ENCODE measurements at regions not wholly inside any gene's neighbourhood (a gene's known extent, or its start where the extent isn't known, plus 50 kb on each side); places are given as distances from the start of the nearest gene placed in this dataset.

DNA sequence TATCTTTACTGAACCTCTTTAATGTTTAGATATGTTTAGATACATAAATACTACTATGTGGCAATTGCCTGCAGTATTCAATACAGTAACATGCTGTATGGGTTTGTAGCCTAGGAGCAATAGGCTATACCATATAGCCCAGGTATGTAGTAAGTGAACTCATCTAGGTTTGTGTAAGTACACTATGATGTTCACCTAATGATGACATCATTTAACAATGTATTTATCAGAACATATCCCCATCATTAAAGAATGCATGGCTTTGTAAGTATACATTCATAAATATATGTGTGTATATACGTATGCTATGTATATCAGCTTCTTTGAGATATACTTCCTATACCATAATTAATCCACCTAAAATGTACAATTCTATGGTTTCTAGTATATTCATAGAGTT lies 631.2 kb upstream of the MAN1A1 start:
- Histone ChIP-seq H3K9me1 (ENCODE audit: insufficient read depth, low read length) (no peaks in the 10 kb centered on the region), H3K9me3 (ENCODE audit: control insufficient read depth, insufficient read depth, low read length) (no peaks in the 10 kb centered on the region), H3K9ac (ENCODE audit: low read depth, low read length) (no peak overlapping the region), H3K18ac (ENCODE audit: low read depth, low read length) (no peak overlapping the region), H2BK20ac (ENCODE audit: low read depth, low read length) (no peak overlapping the region), H2BK5ac (ENCODE audit: low read depth, low read length, poor library complexity, severe bottlenecking) (no peak overlapping the region), H2AFZ (replicated peaks; ENCODE audit: low read length, poor library complexity) (no peak overlapping the region), H3K4me1 (ENCODE audit: control insufficient read depth, insufficient read depth, low read length) (no peaks in the 10 kb centered on the region), H2AK5ac (ENCODE audit: low read depth, low read length) (no peak overlapping the region), H3K14ac (replicated peaks; ENCODE audit: low read depth, low read length) (no peak overlapping the region), H3K4ac (ENCODE audit: low read depth, low read length) (no peak overlapping the region), H3K27me3 (ENCODE audit: control insufficient read depth, insufficient read depth, low read length) (no peaks in the 10 kb centered on the region), H3K79me1 (ENCODE audit: low read depth in 1 of 2, low read length in 2 of 2) (no peaks in the 10 kb centered on the region), H3K36me3 (ENCODE audit: control insufficient read depth, insufficient read depth, low read length) (no peaks in the 10 kb centered on the region), H2BK15ac (ENCODE audit: low read depth, low read length) (no peak overlapping the region), H4K8ac (ENCODE audit: low read depth in 2 of 2, low read length in 2 of 2) (no peak overlapping the region), H4K5ac (ENCODE audit: low read depth, low read length) (no peak overlapping the region), H3K4me2 (ENCODE audit: low read depth, low read length) (no peak overlapping the region), H4K91ac (ENCODE audit: insufficient read depth, low read depth, low read length) (no peak overlapping the region), H3K56ac (ENCODE audit: extremely low read depth, insufficient read depth, low read length) (no peak overlapping the region), H3K23ac (ENCODE audit: low read depth, low read length) (no peak overlapping the region), H3K27ac (ENCODE audit: insufficient read depth, low read length) (no peak overlapping the region), H2AK9ac (replicated peaks; ENCODE audit: low read depth, low read length, poor library complexity) (no peak overlapping the region), H4K20me1 (ENCODE audit: insufficient read depth, low read length) (no peaks in the 10 kb centered on the region), H2BK120ac (ENCODE audit: low read depth, low read length) (no peak overlapping the region), H3K4me3 (ENCODE audit: insufficient read depth, low read depth, low read length) (no peak overlapping the region)
- BruUV-seq (replicated peaks) = no TSS peak
- dilution Hi-C loops (cut with HindIII; ENCODE audit: low sequenced_read_pairs, unreplicated experiment) = no loop called here
- ChIA-PET POLR2A (ENCODE audit: unreplicated experiment) (no interaction called here), CTCF (no interaction called here)
- no peak for DNase-seq
- no CpG with 5 or more reads among the region's 1 CpG for WGBS, 2 experiments (ENCODE audit: extremely low coverage in 2 of 2, insufficient read length in 1 of 2)
- intact Hi-C loops (cut with micrococcal nuclease) = no loop called here
- in situ Hi-C loops (cut with MboI; ENCODE audit: low sequenced_read_pairs) = no loop called here
- no peak for ATAC-seq (ENCODE audit: low read depth)
- TF ChIP-seq, protein P1, sequence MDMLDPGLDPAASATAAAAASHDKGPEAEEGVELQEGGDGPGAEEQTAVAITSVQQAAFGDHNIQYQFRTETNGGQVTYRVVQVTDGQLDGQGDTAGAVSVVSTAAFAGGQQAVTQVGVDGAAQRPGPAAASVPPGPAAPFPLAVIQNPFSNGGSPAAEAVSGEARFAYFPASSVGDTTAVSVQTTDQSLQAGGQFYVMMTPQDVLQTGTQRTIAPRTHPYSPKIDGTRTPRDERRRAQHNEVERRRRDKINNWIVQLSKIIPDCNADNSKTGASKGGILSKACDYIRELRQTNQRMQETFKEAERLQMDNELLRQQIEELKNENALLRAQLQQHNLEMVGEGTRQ (IDR thresholded peaks at IDR 0.05; ENCODE audit: low read depth, low read length) = no peak
- TF ChIP-seq, protein P2, sequence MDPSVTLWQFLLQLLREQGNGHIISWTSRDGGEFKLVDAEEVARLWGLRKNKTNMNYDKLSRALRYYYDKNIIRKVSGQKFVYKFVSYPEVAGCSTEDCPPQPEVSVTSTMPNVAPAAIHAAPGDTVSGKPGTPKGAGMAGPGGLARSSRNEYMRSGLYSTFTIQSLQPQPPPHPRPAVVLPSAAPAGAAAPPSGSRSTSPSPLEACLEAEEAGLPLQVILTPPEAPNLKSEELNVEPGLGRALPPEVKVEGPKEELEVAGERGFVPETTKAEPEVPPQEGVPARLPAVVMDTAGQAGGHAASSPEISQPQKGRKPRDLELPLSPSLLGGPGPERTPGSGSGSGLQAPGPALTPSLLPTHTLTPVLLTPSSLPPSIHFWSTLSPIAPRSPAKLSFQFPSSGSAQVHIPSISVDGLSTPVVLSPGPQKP (IDR thresholded peaks at IDR 0.05; ENCODE audit: borderline replicate concordance, low read depth, low read length) = no peak
- TF ChIP-seq FOS (IDR thresholded peaks at IDR 0.05; ENCODE audit: low read depth, low read length) (no peak), BHLHE40 (IDR thresholded peaks at IDR 0.05; ENCODE audit: low read depth, low read length) (no peak), MAZ (IDR thresholded peaks at IDR 0.05; ENCODE audit: borderline replicate concordance, low read depth, low read length) (no peak), SMC3 (IDR thresholded peaks at IDR 0.05; ENCODE audit: low read depth, low read length) (no peak), RCOR1 (IDR thresholded peaks at IDR 0.05; ENCODE audit: insufficient replicate concordance, low read length) (no peak), MXI1 (IDR thresholded peaks at IDR 0.05; ENCODE audit: borderline replicate concordance, low read depth, low read length) (no peak), MAFK (IDR thresholded peaks at IDR 0.05; ENCODE audit: low read depth, low read length) (no peak), RFX5 (IDR thresholded peaks at IDR 0.05; ENCODE audit: low read depth, low read length) (no peak), CHD1 (IDR thresholded peaks at IDR 0.05; ENCODE audit: low read depth, low read length) (no peak), CEBPB (IDR thresholded peaks at IDR 0.05; ENCODE audit: low read depth, low read length) (no peak), RAD21 (IDR thresholded peaks at IDR 0.05; ENCODE audit: low read length) (no peak), NFE2L2 (IDR thresholded peaks at IDR 0.05; ENCODE audit: low read depth, low read length) (no peak), POLR2A (IDR thresholded peaks at IDR 0.05; ENCODE audit: low read depth, low read length) (no peak)
- TF ChIP-seq, protein P3, sequence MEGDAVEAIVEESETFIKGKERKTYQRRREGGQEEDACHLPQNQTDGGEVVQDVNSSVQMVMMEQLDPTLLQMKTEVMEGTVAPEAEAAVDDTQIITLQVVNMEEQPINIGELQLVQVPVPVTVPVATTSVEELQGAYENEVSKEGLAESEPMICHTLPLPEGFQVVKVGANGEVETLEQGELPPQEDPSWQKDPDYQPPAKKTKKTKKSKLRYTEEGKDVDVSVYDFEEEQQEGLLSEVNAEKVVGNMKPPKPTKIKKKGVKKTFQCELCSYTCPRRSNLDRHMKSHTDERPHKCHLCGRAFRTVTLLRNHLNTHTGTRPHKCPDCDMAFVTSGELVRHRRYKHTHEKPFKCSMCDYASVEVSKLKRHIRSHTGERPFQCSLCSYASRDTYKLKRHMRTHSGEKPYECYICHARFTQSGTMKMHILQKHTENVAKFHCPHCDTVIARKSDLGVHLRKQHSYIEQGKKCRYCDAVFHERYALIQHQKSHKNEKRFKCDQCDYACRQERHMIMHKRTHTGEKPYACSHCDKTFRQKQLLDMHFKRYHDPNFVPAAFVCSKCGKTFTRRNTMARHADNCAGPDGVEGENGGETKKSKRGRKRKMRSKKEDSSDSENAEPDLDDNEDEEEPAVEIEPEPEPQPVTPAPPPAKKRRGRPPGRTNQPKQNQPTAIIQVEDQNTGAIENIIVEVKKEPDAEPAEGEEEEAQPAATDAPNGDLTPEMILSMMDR (conservative IDR thresholded peaks at IDR 0.05; ENCODE audit: low read depth, low read length) = no peak

Measured in IMR-90 (cell line).